ENCODE measurements at regions not wholly inside any gene's neighbourhood (a gene's known extent, or its start where the extent isn't known, plus 50 kb on each side); places are given as distances from the start of the nearest gene placed in this dataset.

DNA sequence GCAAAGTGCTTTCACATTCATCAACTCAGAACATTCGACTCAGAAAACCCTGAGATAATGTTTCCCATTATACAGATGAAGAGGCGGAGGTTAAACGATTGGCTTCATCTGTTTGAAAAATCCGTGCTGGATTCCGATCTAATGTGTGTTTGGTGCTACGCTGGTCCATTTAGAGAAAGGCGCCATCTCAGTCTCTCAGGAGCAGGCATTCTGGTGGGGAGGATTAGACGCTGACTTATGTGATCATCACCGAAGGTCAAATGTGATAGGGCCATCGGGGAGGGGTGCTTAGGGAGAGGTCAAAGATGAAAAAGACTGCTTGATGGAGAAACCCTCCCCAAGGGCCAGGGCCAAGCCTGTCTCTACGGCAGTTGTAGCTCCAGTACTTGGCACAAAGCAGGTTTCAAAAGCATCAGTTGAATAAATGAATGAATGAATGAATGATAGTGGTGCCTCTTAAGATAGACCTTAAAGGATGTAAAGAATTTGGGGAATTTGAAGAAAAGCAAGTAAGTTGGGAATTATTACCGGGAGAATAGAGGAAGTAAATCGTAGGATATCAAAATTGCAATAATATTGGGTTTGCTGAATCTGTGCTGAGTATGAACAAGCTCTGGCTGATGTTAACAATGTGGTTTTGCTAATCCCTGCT lies 160.6 kb upstream of the SHB start:
- TF ChIP-seq, protein P1, sequence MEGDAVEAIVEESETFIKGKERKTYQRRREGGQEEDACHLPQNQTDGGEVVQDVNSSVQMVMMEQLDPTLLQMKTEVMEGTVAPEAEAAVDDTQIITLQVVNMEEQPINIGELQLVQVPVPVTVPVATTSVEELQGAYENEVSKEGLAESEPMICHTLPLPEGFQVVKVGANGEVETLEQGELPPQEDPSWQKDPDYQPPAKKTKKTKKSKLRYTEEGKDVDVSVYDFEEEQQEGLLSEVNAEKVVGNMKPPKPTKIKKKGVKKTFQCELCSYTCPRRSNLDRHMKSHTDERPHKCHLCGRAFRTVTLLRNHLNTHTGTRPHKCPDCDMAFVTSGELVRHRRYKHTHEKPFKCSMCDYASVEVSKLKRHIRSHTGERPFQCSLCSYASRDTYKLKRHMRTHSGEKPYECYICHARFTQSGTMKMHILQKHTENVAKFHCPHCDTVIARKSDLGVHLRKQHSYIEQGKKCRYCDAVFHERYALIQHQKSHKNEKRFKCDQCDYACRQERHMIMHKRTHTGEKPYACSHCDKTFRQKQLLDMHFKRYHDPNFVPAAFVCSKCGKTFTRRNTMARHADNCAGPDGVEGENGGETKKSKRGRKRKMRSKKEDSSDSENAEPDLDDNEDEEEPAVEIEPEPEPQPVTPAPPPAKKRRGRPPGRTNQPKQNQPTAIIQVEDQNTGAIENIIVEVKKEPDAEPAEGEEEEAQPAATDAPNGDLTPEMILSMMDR (IDR thresholded peaks at IDR 0.05; ENCODE audit: low read depth, low read length) = no peak
- no peak for DNase-seq (ENCODE audit: low read depth in 2 of 2)
- H3K4me3 ChIP-seq (replicated peaks in 1 of 2; ENCODE audit: low read depth in 2 of 2, low read length in 2 of 2) = no peak overlapping the region

DNA sequence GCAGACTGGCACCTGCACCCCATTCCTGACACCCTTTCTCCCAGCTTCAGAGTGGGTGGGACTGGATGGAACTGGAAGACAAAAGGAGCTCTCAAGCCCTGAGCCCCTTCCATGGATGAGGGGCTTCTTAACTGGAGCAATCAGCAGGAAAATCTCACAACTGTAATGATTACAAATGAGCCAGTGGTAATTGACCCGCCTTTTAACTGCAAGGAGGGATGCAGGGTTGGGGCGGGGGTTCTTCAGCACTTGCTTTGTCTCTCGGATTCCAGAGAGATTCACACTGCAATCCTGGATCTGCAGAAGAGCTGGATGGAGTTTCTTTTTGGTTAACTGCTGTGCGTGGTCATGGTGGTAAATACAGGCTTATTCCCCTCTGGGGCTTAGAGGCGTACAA lies 160.1 kb upstream of the SHB start:
- TF ChIP-seq, protein P1 (IDR thresholded peaks at IDR 0.05; ENCODE audit: low read depth, low read length) = no peak
- no peak for DNase-seq (ENCODE audit: low read depth in 2 of 2)

DNA sequence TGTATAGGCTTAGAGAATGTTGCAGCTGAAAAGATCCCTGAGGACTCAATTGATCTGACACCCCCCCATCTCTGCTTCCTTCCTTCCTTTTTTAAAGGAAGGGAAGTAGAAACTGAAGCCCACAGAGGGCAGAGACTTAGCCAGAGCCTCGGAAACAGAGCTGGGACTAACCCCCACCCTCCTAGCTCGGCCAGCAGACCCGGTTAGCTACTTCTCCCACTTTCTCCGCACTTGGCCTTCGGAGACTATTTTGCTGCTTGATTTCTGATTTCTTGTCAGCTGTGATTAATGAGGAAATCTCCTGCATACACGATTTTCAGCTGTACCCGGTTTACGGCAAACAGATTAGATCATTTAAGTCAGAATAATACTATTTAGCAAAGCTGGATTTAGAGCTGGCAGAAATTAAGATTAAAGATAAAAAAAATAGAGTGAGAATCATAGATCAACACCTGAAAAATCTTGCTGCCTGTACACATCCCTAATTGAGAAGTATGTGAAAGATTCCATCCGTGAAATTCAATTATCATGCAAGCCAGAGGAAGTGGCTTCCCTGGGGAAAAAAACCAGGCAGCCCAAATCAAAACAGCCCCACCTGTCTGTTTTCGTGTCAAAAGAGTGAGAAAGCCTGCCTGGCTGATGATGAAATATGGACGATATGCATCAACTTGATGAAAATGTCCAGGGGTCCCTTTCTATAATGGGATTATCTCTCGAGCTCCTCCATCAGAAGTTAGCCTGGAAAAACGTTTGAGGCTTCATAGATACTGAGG lies 159.5 kb upstream of the SHB start:
- TF ChIP-seq, protein P1 (IDR thresholded peaks at IDR 0.05; ENCODE audit: low read depth, low read length) = no peak
- H3K4me3 ChIP-seq (replicated peaks in 1 of 2; ENCODE audit: low read depth in 2 of 2, low read length in 2 of 2) = no peak overlapping the region
- no peak for DNase-seq (ENCODE audit: low read depth in 2 of 2)

More for the DNA sequence above, 160.1 kb upstream of the SHB start:
- H3K4me3 ChIP-seq (replicated peaks in 1 of 2; ENCODE audit: low read depth in 2 of 2, low read length in 2 of 2) = no peak overlapping the region

DNA sequence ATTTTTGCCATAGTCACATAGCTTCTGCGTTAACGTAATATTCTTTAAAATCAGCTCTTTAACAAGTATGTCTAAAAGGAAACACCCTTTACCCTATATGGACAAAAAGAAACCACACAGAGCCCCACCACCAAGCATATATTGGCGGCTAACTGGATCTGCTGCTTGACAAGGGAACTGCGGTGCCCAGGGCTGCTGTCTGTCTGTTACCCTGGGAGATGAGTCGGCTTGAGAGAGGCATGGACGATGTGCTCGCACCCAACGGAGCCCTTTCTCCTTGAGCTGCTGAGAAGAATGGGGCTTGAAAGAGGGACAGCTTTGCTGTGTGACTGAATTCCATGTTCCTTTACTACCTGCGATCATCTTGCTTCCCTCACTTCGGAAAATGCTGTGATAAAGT lies 158.6 kb upstream of the SHB start:
- TF ChIP-seq, protein P1 (IDR thresholded peaks at IDR 0.05; ENCODE audit: low read depth, low read length) = no peak
- DNase-seq (ENCODE audit: low read depth in 2 of 2) = peak; percentile 2 to 15
- no peak overlapping the region for H3K4me3 ChIP-seq (replicated peaks in 1 of 2; ENCODE audit: low read depth in 2 of 2, low read length in 2 of 2)

DNA sequence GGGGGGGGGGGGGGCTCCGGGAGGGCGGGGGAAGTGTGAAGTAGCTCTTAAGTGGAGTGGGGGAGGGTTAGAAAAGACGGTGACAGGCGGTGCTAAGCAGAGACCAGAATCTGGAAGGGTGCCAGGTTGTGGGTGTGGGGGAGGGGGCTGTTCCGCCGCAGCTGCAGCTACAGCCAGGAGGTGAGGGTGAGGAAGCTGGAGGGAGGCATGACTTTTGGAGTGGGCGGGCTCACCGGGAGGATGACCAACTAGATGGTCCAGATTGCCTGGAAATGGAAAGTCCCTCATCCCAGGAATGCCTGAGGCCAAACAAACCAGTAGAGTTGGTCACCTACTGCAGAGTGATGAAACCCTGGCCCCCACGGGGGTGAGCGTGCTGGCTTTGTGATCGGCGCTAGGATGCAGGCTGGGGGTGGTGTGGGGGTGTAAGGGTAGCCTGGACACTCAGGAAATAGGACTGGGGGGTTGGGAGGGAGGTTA lies 158.1 kb upstream of the SHB start:
- no peak overlapping the region for H3K4me3 ChIP-seq (replicated peaks in 1 of 2; ENCODE audit: low read depth in 2 of 2, low read length in 2 of 2)
- TF ChIP-seq, protein P1 (IDR thresholded peaks at IDR 0.05; ENCODE audit: low read depth, low read length) = no peak
- DNase-seq (ENCODE audit: low read depth in 2 of 2) = peak; percentile 60 to 83

DNA sequence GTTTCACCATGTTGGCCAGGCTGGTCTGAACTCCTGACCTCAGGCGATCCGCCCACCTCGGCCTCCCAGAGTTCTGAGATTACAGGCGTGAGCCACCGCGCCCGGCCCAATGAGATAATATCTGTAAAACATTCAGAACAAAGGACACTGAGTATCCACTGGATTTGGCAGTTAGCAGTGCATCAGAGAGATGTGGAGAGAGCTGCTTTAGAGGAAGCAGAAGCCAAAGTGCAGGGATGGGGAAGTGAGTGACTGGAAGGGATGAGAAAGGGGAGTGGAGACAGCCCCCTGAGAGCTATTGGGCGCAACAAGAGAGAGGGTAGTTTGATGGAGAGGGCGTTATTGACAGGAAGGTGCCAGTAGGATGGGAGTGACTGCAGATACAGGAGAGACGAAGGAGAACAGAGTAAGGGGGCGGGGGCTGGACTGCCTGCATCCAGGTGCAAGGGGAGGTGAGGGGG lies 157.5 kb upstream of the SHB start:
- TF ChIP-seq, protein P1 (IDR thresholded peaks at IDR 0.05; ENCODE audit: low read depth, low read length) = no peak
- no peak overlapping the region for H3K4me3 ChIP-seq (replicated peaks in 1 of 2; ENCODE audit: low read depth in 2 of 2, low read length in 2 of 2)
- DNase-seq (ENCODE audit: low read depth in 2 of 2) = no peak

All from cardiac fibroblast (primary cell).